Common myeloid progenitor, CD34-positive (primary cell): ENCODE measurements at regions not wholly inside any gene's neighbourhood (a gene's known extent, or its start where the extent isn't known, plus 50 kb on each side); places are given as distances from the start of the nearest gene placed in this dataset.
A peak's percentile ranks its signal among the peaks of the same experiment; 100 is the strongest.
"Not testable (repeated sequence)": the region's sequence is repeated elsewhere in the genome, so short reads cannot be mapped to it uniquely, and the experiment has no call there.

Experiments used
- CTCF ChIA-PET: fragments of 350-600 bp; sonication (Branson Sonifier 250); formaldehyde crosslinking; loops from one replicate; lab custom pipeline; 2021; ENCODE audit warnings: antibody characterized with exemption; lab: Charles Lee
- POLR2A ChIA-PET: fragments of 350-600 bp; sonication (Branson Sonifier 250); formaldehyde crosslinking; loops from one replicate; lab custom pipeline; 2021; ENCODE audit warnings: antibody characterized with exemption; lab: Charles Lee
- DNase-seq, 3 donors: peaks; one replicate each; pipeline versions ENCODE4 v3.0.0 to v3.0.0-alpha.2; 2013
- H3K27ac ChIP-seq, 2 experiments: 1 replicate in 1 of 2; 2 replicates in 1 of 2; pipeline ENCODE4 v1.7.0; 2013; ENCODE audit warnings: inconsistent platforms in 2 of 2, low read length in 2 of 2, mild to moderate bottlenecking in 2 of 2, low read depth in 1 of 2, moderate library complexity in 1 of 2; ENCODE audit not compliant: severe bottlenecking in 2 of 2, insufficient read depth in 1 of 2, poor library complexity in 1 of 2
- H3K27me3 ChIP-seq, 5 experiments: replicated peaks in 2 of 5; 1 replicate in 3 of 5; 2 replicates in 2 of 5; pipeline versions ENCODE4 v1.6.1 to v1.7.0; 2013; ENCODE audit warnings: low read length in 4 of 5, mild to moderate bottlenecking in 2 of 5, moderate library complexity in 2 of 5, inconsistent platforms in 1 of 5; ENCODE audit not compliant: insufficient read depth in 5 of 5, control insufficient read depth in 4 of 5
- H3K36me3 ChIP-seq, 4 experiments: 1 replicate in 2 of 4; 2 replicates in 2 of 4; pipeline versions ENCODE4 v1.6.1 to v1.7.0; 2013; ENCODE audit warnings: low read length in 3 of 4, control low read depth in 1 of 4, mild to moderate bottlenecking in 1 of 4; ENCODE audit not compliant: control insufficient read depth in 4 of 4, insufficient read depth in 4 of 4
- H3K4me1 ChIP-seq, 4 experiments: 1 replicate in 3 of 4; 2 replicates in 1 of 4; pipeline versions ENCODE4 v1.6.1 to v1.7.1; 2013; ENCODE audit warnings: low read length in 3 of 4, mild to moderate bottlenecking in 3 of 4, control low read depth in 1 of 4, inconsistent platforms in 1 of 4, moderate library complexity in 1 of 4; ENCODE audit not compliant: control insufficient read depth in 4 of 4, insufficient read depth in 4 of 4; ENCODE audit errors: control extremely low read depth in 1 of 4
- H3K4me3 ChIP-seq, 7 experiments: 1 replicate in 4 of 7; 2 replicates in 3 of 7; pipeline versions ENCODE4 v1.5.1 to v1.7.0; 2013; ENCODE audit warnings: mild to moderate bottlenecking in 7 of 7, low read length in 6 of 7, moderate library complexity in 6 of 7, inconsistent platforms in 2 of 7, low read depth in 2 of 7, control low read depth in 1 of 7; ENCODE audit not compliant: insufficient read depth in 4 of 7, control insufficient read depth in 1 of 7; ENCODE audit errors: extremely low read depth in 1 of 7
- H3K9me3 ChIP-seq, 5 experiments: 1 replicate in 4 of 5; 2 replicates in 1 of 5; pipeline versions ENCODE4 v1.6.1 to v1.7.1; 2013; ENCODE audit warnings: low read length in 4 of 5, mild to moderate bottlenecking in 2 of 5, inconsistent platforms in 1 of 5, low read depth in 1 of 5, moderate library complexity in 1 of 5; ENCODE audit not compliant: control insufficient read depth in 4 of 5, insufficient read depth in 2 of 5; ENCODE audit errors: control extremely low read depth in 1 of 5
- WGBS: methylation state at CpG from one replicate; pipeline ENCODE4 v1.1.5; 2013; ENCODE audit not compliant: insufficient coverage; 5-methylcytosine and 5-hydroxymethylcytosine counted together

GRCh38 chr9:40991741-40992471 lies 136.6 kb downstream of the FOXD4L6 start:
- H3K27me3 ChIP-seq, POLR2A ChIA-PET, H3K36me3 ChIP-seq, H3K9me3 ChIP-seq: not testable (repeated sequence)
- peak; percentile 97 to 99 (median 98) for DNase-seq
- peak overlapping the region; percentile 78 to 91 for H3K27ac ChIP-seq
- CTCF ChIA-PET: interaction anchor here (0.7 kb wide), 1 partner anchor 9 kb away, joined by 3 read pairs; no protein-coding TSS in a partner anchor
- peak overlapping the region; percentile 85 to 95 (median 90) for H3K4me3 ChIP-seq
- peaks cover 2 to 22% (median 11%) of the 10 kb centered on the region in 4 experiments for H3K4me1 ChIP-seq
- 13% methylated on average over 54 of the region's 54 CpGs for WGBS

GRCh38 chr9:40991100-40991740 lies 137.3 kb downstream of the FOXD4L6 start:
- POLR2A ChIA-PET, H3K9me3 ChIP-seq, H3K27me3 ChIP-seq, H3K36me3 ChIP-seq, DNase-seq: not testable (repeated sequence)
- CTCF ChIA-PET: interaction anchor here (0.7 kb wide), 1 partner anchor 10 kb away, joined by 3 read pairs; no protein-coding TSS in a partner anchor
- H3K27ac ChIP-seq: peak overlapping the region; percentile 70 to 91
- 52% methylated on average over 15 of the region's 20 CpGs for WGBS
- H3K4me3 ChIP-seq: peak overlapping the region; percentile 85 to 95 (median 90)
- H3K4me1 ChIP-seq: peaks cover 2 to 22% (median 11%) of the 10 kb centered on the region in 4 experiments

- H3K36me3 ChIP-seq, H3K27ac ChIP-seq, H3K4me1 ChIP-seq, H3K4me3 ChIP-seq, H3K27me3 ChIP-seq, CTCF ChIA-PET, H3K9me3 ChIP-seq, DNase-seq, POLR2A ChIA-PET: not testable (repeated sequence)
- WGBS: no CpG with 5 or more reads among the region's 2 CpGs
Measured at GRCh38 chr9:40986332-40986731, 142.1 kb downstream of the FOXD4L6 start.

GRCh38 chr9:40975351-40975750 lies 153.1 kb downstream of the FOXD4L6 start:
- H3K9me3 ChIP-seq, H3K27me3 ChIP-seq, POLR2A ChIA-PET, H3K27ac ChIP-seq, H3K4me1 ChIP-seq, H3K36me3 ChIP-seq, CTCF ChIA-PET, DNase-seq, H3K4me3 ChIP-seq: not testable (repeated sequence)
- 93% methylated on average over 13 of the region's 17 CpGs for WGBS

GRCh38 chr9:40974912-40975311 lies 153.6 kb downstream of the FOXD4L6 start:
- H3K9me3 ChIP-seq, H3K4me1 ChIP-seq, POLR2A ChIA-PET, H3K4me3 ChIP-seq, DNase-seq, H3K36me3 ChIP-seq, CTCF ChIA-PET, H3K27ac ChIP-seq, H3K27me3 ChIP-seq: not testable (repeated sequence)
- WGBS: 100% methylated on average over 1 of the region's 10 CpGs

- H3K27me3 ChIP-seq, H3K9me3 ChIP-seq, H3K36me3 ChIP-seq, H3K27ac ChIP-seq, DNase-seq, CTCF ChIA-PET, H3K4me1 ChIP-seq, H3K4me3 ChIP-seq, POLR2A ChIA-PET: not testable (repeated sequence)
- WGBS: 78% methylated on average over 3 of the region's 3 CpGs
Measured at GRCh38 chr9:40971773-40972172, 156.7 kb downstream of the FOXD4L6 start.

- H3K27me3 ChIP-seq, H3K27ac ChIP-seq, H3K9me3 ChIP-seq, POLR2A ChIA-PET, H3K4me3 ChIP-seq, DNase-seq, CTCF ChIA-PET, H3K4me1 ChIP-seq, H3K36me3 ChIP-seq: not testable (repeated sequence)
- no CpG with 5 or more reads among the region's 5 CpGs for WGBS
Measured at GRCh38 chr9:40970340-40970739, 158.1 kb downstream of the FOXD4L6 start.
